ENCODE measurements at regions not wholly inside any gene's neighbourhood (a gene's known extent, or its start where the extent isn't known, plus 50 kb on each side); places are given as distances from the start of the nearest gene placed in this dataset.

GRCh38 chr1:80731241-80731894, 1069.4 kb upstream of the ADGRL2 start:
- TF ChIP-seq CTCF (IDR thresholded peaks at IDR 0.05), result no peak
- no peak for TF ChIP-seq POLR2A (IDR thresholded peaks at IDR 0.05)
- peak; percentile 78 for TF ChIP-seq POLR2AphosphoS5 (IDR thresholded peaks at IDR 0.05)

All from prostate gland (tissue), 2 donors.